Natural killer cell (primary cell): ENCODE measurements at regions not wholly inside any gene's neighbourhood (a gene's known extent, or its start where the extent isn't known, plus 50 kb on each side); places are given as distances from the start of the nearest gene placed in this dataset.
"Not testable (repeated sequence)": the region's sequence is repeated elsewhere in the genome, so short reads cannot be mapped to it uniquely, and the experiment has no call there.

Experiments used
- ATAC-seq, 3 donors: fragments of 150-1000 bp in 2 of 3; fragments of 200-7000 bp in 1 of 3; cut with Tn5 transposase; 1 replicate in 1 of 3; 2 replicates in 2 of 3; pipeline ENCODE4 v1.10.0; 2021; ENCODE audit warnings: mild to moderate bottlenecking in 2 of 3, moderate library complexity in 2 of 3
- DNase-seq, 2 donors: peaks; one replicate each; pipeline versions ENCODE4 v3.0.0 to v3.0.0-alpha.2; 2013 to 2021; ENCODE audit warnings: mixed read lengths in 1 of 2
- H3K27ac ChIP-seq: one replicate; pipeline ENCODE4 v1.5.1; 2013; ENCODE audit warnings: mild to moderate bottlenecking, low read length
- H3K27me3 ChIP-seq: one replicate; pipeline ENCODE4 v1.6.1; 2013; ENCODE audit warnings: low read length; ENCODE audit not compliant: control insufficient read depth, insufficient read depth
- H3K36me3 ChIP-seq: one replicate; pipeline ENCODE4 v1.6.1; 2013; ENCODE audit warnings: low read length; ENCODE audit not compliant: control insufficient read depth, insufficient read depth
- H3K4me1 ChIP-seq: one replicate; pipeline ENCODE4 v1.6.1; 2013; ENCODE audit warnings: low read length; ENCODE audit not compliant: control insufficient read depth, insufficient read depth
- H3K4me3 ChIP-seq: one replicate; pipeline ENCODE4 v1.5.1; 2013; ENCODE audit warnings: low read length
- H3K9me3 ChIP-seq: one replicate; pipeline ENCODE4 v1.6.1; 2013; ENCODE audit warnings: low read length; ENCODE audit not compliant: control insufficient read depth, insufficient read depth
- H3K27ac Mint-ChIP-seq, 2 donors: one replicate each; pipeline ENCODE4 v1.8.0; 2022; ENCODE audit warnings: mild to moderate bottlenecking in 2 of 2, mixed read lengths in 2 of 2, moderate library complexity in 1 of 2
- H3K27me3 Mint-ChIP-seq, 2 donors: one replicate each; pipeline ENCODE4 v1.8.0; 2022; ENCODE audit warnings: low read depth in 2 of 2, mixed read lengths in 2 of 2
- H3K36me3 Mint-ChIP-seq: one replicate; pipeline ENCODE4 v1.8.0; 2022; ENCODE audit warnings: mixed read lengths
- H3K4me1 Mint-ChIP-seq, 2 donors: one replicate each; pipeline ENCODE4 v1.8.0; 2022; ENCODE audit warnings: mixed read lengths in 2 of 2
- H3K4me3 Mint-ChIP-seq: one replicate; pipeline ENCODE4 v1.8.0; 2022; ENCODE audit warnings: mild to moderate bottlenecking, moderate library complexity, mixed read lengths
- H3K9me3 Mint-ChIP-seq, 2 donors: one replicate each; pipeline ENCODE4 v1.8.0; 2022; ENCODE audit warnings: mixed read lengths in 2 of 2
- WGBS: methylation state at CpG from one replicate; pipeline ENCODE4 v1.1.7; 2013; ENCODE audit warnings: missing lambda C conversion rate; ENCODE audit not compliant: insufficient coverage; 5-methylcytosine and 5-hydroxymethylcytosine counted together
- intact Hi-C: fragments of 100-400 bp; cut with micrococcal nuclease; formaldehyde crosslinking; loops from one replicate; pipeline ENCODE4 v1.14.2; 2022
- TF ChIP-seq, protein P1 (sequence below): fragments of 200-600 bp; IDR thresholded peaks from one replicate; pipeline ENCODE4 v1.8.0; 2022; ENCODE audit warnings: antibody characterized with exemption

DNA sequence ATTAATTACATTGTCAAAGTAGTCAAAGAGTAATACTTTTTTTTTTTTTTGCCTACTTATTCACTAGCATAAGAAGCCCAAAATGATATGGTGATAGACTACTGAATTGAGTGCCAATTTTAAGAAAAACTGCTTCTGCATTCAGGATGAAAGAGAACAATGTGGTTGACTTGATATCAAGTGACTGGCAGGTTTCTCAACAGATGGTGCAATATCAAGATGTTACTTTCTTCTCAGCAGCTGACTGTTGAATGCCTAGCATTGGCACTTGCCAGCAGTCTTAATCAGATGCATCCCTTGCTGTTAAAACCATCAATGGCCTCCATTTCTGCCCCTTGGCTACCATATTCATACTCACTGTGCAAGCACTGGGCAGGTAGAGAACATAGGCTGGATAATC is 863.2 kb downstream of the GBE1 start:
- Histone ChIP-seq H3K27me3 (no peaks in the 10 kb centered on the region), H3K4me3 (no peak overlapping the region), H3K36me3 (no peaks in the 10 kb centered on the region), H3K9me3 (no peaks in the 10 kb centered on the region), H3K4me1 (no peaks in the 10 kb centered on the region), H3K27ac (no peak overlapping the region)
- intact Hi-C loops = no loop called here
- peaks cover 2 to 18% of the 10 kb centered on the region in 2 donors for H3K9me3 Mint-ChIP-seq
- H3K4me1 Mint-ChIP-seq = no peaks in the 10 kb centered on the region
- no peak overlapping the region for H3K4me3 Mint-ChIP-seq
- ATAC-seq (no peak), DNase-seq (no peak)
- no peak overlapping the region for H3K27ac Mint-ChIP-seq
- TF ChIP-seq, protein P1, sequence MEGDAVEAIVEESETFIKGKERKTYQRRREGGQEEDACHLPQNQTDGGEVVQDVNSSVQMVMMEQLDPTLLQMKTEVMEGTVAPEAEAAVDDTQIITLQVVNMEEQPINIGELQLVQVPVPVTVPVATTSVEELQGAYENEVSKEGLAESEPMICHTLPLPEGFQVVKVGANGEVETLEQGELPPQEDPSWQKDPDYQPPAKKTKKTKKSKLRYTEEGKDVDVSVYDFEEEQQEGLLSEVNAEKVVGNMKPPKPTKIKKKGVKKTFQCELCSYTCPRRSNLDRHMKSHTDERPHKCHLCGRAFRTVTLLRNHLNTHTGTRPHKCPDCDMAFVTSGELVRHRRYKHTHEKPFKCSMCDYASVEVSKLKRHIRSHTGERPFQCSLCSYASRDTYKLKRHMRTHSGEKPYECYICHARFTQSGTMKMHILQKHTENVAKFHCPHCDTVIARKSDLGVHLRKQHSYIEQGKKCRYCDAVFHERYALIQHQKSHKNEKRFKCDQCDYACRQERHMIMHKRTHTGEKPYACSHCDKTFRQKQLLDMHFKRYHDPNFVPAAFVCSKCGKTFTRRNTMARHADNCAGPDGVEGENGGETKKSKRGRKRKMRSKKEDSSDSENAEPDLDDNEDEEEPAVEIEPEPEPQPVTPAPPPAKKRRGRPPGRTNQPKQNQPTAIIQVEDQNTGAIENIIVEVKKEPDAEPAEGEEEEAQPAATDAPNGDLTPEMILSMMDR = no peak
- no peaks in the 10 kb centered on the region for H3K27me3 Mint-ChIP-seq
- H3K36me3 Mint-ChIP-seq = no peaks in the 10 kb centered on the region

DNA sequence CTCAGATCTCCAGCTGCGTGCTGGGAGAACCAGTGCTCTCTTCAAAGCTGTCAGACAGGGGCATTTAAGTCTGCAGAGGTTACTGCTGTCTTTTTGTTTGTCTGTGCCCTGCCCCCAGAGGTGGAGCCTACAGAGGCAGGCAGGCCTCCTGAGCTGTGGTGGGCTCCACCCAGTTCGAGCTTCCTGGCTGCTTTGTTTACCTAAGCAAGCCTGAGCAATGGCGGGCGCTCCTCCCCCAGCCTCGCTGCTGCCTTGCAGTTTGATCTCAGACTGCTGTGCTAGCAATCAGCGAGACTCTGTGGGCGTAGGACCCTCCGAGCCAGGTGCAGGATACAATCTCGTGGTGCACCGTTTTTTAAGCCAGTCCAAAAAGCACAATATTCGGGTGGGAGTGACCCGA is 864.4 kb downstream of the GBE1 start:
- H3K4me1 Mint-ChIP-seq, H3K27me3 Mint-ChIP-seq, H3K27ac ChIP-seq, H3K27me3 ChIP-seq, H3K36me3 ChIP-seq, H3K27ac Mint-ChIP-seq, intact Hi-C loops, ATAC-seq, H3K4me1 ChIP-seq, H3K36me3 Mint-ChIP-seq, H3K9me3 ChIP-seq, DNase-seq, H3K4me3 Mint-ChIP-seq, H3K4me3 ChIP-seq: not testable (repeated sequence)
- WGBS = 89% methylated on average over 6 of the region's 12 CpGs
- peaks cover 2 to 13% of the 10 kb centered on the region in 2 donors for H3K9me3 Mint-ChIP-seq

DNA sequence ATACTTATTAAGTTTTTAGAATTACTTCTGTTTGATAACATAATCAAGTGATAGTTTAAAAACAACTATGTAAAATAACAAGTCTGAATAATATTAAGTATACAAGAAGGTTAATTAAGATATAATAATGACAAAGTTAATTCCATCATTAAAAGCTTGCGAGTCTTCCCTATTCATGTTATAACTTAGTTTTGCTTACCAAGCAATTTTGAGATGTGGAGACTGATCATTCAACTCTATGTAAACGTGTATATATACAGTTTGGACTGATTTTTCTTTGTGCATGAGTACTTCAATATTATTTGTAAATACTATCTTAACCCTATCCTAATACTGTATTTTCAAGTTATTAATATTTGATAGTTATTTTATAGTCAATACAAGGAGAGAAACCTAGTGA is 870.9 kb downstream of the GBE1 start:
- Mint-ChIP-seq H3K4me1 (no peaks in the 10 kb centered on the region), H3K9me3 (peaks cover 12 to 25% of the 10 kb centered on the region in 2 donors), H3K27me3 (no peaks in the 10 kb centered on the region), H3K27ac (no peak overlapping the region), H3K36me3 (no peaks in the 10 kb centered on the region), H3K4me3 (no peak overlapping the region)
- peaks cover 2% of the 10 kb centered on the region for H3K9me3 ChIP-seq
- H3K27ac ChIP-seq = no peak overlapping the region
- no peaks in the 10 kb centered on the region for H3K27me3 ChIP-seq
- intact Hi-C loops = no loop called here
- DNase-seq (no peak), ATAC-seq (no peak)
- H3K36me3 ChIP-seq = no peaks in the 10 kb centered on the region
- WGBS = no CpG with 5 or more reads among the region's 2 CpGs
- no peaks in the 10 kb centered on the region for H3K4me1 ChIP-seq
- TF ChIP-seq, protein P1 = no peak
- H3K4me3 ChIP-seq = no peak overlapping the region

DNA sequence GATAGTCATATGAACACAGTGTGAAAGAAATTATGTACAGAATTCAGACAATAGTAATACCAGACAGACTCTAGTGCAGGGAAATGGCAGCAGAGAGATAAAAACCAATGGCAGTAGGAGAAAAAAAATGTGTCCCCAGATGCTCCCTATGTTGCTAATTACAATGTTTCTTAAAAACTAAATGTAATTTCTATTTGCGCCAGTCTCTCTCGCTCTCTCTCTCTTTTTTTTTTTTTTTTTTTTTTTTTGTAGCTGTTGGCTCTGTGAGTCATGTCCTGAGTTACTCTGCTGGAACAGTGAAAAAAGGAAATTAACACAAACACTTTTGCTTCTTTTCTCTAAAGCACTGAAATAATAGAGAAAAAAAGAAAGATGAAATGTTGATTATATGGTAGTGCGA is 871.9 kb downstream of the GBE1 start:
- Histone ChIP-seq H3K27me3 (no peaks in the 10 kb centered on the region), H3K27ac (no peak overlapping the region), H3K9me3 (peaks cover 2% of the 10 kb centered on the region), H3K36me3 (no peaks in the 10 kb centered on the region), H3K4me3 (no peak overlapping the region), H3K4me1 (no peaks in the 10 kb centered on the region)
- Mint-ChIP-seq H3K9me3 (peaks cover 12 to 27% of the 10 kb centered on the region in 2 donors), H3K36me3 (no peaks in the 10 kb centered on the region), H3K4me3 (no peak overlapping the region), H3K27ac (no peak overlapping the region), H3K4me1 (no peaks in the 10 kb centered on the region), H3K27me3 (no peaks in the 10 kb centered on the region)
- WGBS = no CpG with 5 or more reads among the region's 3 CpGs
- TF ChIP-seq, protein P1 = no peak
- no peak for DNase-seq
- intact Hi-C loops = no loop called here
- no peak for ATAC-seq
